SK-N-SH (cell line): ENCODE measurements at regions not wholly inside any gene's neighbourhood (a gene's known extent, or its start where the extent isn't known, plus 50 kb on each side); places are given as distances from the start of the nearest gene placed in this dataset.

Experiments used
- CTCF ChIP-seq: fragments of 200-600 bp; sonication (generic); IDR thresholded peaks from 2 replicates; pipeline ENCODE4 v1.6.1; 2017; ENCODE audit warnings: antibody characterized with exemption, mild to moderate bottlenecking, moderate library complexity
- EP300 ChIP-seq, 2 experiments: IDR thresholded peaks; 2 replicates each; pipeline versions ENCODE4 v1.4.0 to v1.6.1; 2012; ENCODE audit warnings: borderline replicate concordance in 1 of 2, low read depth in 1 of 2, low read length in 1 of 2
- EZH2phosphoT487 ChIP-seq: fragments of 200-600 bp; sonication (generic); IDR thresholded peaks from 2 replicates; pipeline ENCODE4 v1.6.1; 2017; ENCODE audit warnings: low read depth, mixed run types, mild to moderate bottlenecking, antibody characterized with exemption, moderate library complexity, borderline replicate concordance
- POLR2AphosphoS5 ChIP-seq: IDR thresholded peaks from 2 replicates; pipeline ENCODE4 v1.6.1; 2012; ENCODE audit warnings: low read depth, low read length
- RAD21 ChIP-seq: IDR thresholded peaks from 2 replicates; pipeline ENCODE4 v1.6.1; 2012; ENCODE audit warnings: mild to moderate bottlenecking, low read length
- REST ChIP-seq: IDR thresholded peaks from 2 replicates; pipeline ENCODE4 v1.6.1; 2012; ENCODE audit warnings: mild to moderate bottlenecking, low read depth, low read length, moderate library complexity
- SIN3A ChIP-seq: IDR thresholded peaks from 2 replicates; pipeline ENCODE4 v1.6.1; 2012; ENCODE audit warnings: low read depth, mild to moderate bottlenecking, low read length, moderate library complexity, borderline replicate concordance
- YY1 ChIP-seq: IDR thresholded peaks from 2 replicates; pipeline ENCODE4 v1.4.0; 2012; ENCODE audit warnings: low read depth, mild to moderate bottlenecking
- TF ChIP-seq, protein P1 (sequence below): IDR thresholded peaks from 2 replicates; pipeline ENCODE4; 2012

DNA sequence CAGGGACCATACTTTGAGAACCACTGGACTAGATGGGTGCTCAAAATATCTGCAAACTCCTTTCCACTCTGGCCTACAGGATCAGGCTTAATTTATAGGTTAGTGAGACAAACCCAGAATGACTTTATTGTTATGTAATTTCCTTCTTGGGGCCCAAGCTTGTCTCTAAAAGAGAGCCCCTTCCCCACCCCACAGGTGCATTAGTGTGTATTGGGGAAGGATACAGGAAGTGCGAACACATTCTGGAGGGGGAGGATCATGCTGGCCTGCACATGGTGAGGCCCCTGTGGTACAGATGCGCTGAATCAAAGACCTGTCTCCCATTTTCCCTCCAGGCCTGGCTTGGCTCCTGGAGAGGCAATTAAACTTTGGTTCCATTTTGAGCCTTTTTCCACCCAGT lies 273.0 kb upstream of the LRTM1 start:
- TF ChIP-seq CTCF (no peak), YY1 (no peak), EZH2phosphoT487 (no peak), SIN3A (no peak), RAD21 (no peak), REST (no peak), EP300 (IDR thresholded peaks at IDR 0.05; ENCODE audit: borderline replicate concordance in 1 of 2, low read depth in 1 of 2, low read length in 1 of 2) (no peak), POLR2AphosphoS5 (no peak)
- TF ChIP-seq, protein P1, sequence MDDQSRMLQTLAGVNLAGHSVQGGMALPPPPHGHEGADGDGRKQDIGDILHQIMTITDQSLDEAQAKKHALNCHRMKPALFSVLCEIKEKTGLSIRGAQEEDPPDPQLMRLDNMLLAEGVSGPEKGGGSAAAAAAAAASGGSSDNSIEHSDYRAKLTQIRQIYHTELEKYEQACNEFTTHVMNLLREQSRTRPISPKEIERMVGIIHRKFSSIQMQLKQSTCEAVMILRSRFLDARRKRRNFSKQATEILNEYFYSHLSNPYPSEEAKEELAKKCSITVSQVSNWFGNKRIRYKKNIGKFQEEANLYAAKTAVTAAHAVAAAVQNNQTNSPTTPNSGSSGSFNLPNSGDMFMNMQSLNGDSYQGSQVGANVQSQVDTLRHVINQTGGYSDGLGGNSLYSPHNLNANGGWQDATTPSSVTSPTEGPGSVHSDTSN: no peak
